ENCODE measurements at regions not wholly inside any gene's neighbourhood (a gene's known extent, or its start where the extent isn't known, plus 50 kb on each side); places are given as distances from the start of the nearest gene placed in this dataset.

GRCh38 chr14:38608244-38608643 lies 352.4 kb upstream of the CLEC14A start:
- TF ChIP-seq, protein P1, sequence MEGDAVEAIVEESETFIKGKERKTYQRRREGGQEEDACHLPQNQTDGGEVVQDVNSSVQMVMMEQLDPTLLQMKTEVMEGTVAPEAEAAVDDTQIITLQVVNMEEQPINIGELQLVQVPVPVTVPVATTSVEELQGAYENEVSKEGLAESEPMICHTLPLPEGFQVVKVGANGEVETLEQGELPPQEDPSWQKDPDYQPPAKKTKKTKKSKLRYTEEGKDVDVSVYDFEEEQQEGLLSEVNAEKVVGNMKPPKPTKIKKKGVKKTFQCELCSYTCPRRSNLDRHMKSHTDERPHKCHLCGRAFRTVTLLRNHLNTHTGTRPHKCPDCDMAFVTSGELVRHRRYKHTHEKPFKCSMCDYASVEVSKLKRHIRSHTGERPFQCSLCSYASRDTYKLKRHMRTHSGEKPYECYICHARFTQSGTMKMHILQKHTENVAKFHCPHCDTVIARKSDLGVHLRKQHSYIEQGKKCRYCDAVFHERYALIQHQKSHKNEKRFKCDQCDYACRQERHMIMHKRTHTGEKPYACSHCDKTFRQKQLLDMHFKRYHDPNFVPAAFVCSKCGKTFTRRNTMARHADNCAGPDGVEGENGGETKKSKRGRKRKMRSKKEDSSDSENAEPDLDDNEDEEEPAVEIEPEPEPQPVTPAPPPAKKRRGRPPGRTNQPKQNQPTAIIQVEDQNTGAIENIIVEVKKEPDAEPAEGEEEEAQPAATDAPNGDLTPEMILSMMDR (IDR thresholded peaks at IDR 0.05), result no peak
- no peak for TF ChIP-seq POLR2A (IDR thresholded peaks at IDR 0.05)

All from body of pancreas (tissue), 4 donors.